ENCODE measurements at regions not wholly inside any gene's neighbourhood (a gene's known extent, or its start where the extent isn't known, plus 50 kb on each side); places are given as distances from the start of the nearest gene placed in this dataset.
A peak's percentile ranks its signal among the peaks of the same experiment; 100 is the strongest.
"Not testable (repeated sequence)": the region's sequence is repeated elsewhere in the genome, so short reads cannot be mapped to it uniquely, and the experiment has no call there.

DNA sequence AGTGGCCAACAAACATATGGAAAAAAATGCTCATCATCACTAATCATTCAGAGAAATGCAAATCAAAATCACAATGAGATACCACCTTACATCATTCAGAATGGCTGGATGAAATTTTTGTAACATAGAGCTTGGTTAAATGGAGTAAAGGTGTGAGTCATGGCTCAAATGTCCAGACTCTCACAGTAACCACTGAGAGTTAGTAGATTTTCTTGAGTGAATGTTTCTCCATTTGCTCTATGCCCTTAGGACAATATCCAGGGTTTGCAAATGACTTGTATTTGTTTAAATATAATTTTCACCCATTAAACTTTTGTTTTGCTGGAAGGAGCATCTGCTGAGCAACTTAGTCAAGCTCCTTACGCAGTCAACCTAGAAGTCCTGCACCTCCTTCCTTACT lies 967.2 kb downstream of the XPNPEP1 start:
- Histone ChIP-seq H3K9me3 (no peaks in the 10 kb centered on the region), H3K27me3 (no peaks in the 10 kb centered on the region), H3K27ac (no peak overlapping the region), H3K36me3 (no peaks in the 10 kb centered on the region), H3K4me3 (no peak overlapping the region), H3K4me1 (no peaks in the 10 kb centered on the region)
- TF ChIP-seq POLR2A (IDR thresholded peaks at IDR 0.05) = no peak
- TF ChIP-seq, protein P1, sequence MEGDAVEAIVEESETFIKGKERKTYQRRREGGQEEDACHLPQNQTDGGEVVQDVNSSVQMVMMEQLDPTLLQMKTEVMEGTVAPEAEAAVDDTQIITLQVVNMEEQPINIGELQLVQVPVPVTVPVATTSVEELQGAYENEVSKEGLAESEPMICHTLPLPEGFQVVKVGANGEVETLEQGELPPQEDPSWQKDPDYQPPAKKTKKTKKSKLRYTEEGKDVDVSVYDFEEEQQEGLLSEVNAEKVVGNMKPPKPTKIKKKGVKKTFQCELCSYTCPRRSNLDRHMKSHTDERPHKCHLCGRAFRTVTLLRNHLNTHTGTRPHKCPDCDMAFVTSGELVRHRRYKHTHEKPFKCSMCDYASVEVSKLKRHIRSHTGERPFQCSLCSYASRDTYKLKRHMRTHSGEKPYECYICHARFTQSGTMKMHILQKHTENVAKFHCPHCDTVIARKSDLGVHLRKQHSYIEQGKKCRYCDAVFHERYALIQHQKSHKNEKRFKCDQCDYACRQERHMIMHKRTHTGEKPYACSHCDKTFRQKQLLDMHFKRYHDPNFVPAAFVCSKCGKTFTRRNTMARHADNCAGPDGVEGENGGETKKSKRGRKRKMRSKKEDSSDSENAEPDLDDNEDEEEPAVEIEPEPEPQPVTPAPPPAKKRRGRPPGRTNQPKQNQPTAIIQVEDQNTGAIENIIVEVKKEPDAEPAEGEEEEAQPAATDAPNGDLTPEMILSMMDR (IDR thresholded peaks at IDR 0.05) = no peak
- intact Hi-C loops (cut with DNase I; ENCODE audit: low total_unique reads) = no loop called here
- DNase-seq = no peak

DNA sequence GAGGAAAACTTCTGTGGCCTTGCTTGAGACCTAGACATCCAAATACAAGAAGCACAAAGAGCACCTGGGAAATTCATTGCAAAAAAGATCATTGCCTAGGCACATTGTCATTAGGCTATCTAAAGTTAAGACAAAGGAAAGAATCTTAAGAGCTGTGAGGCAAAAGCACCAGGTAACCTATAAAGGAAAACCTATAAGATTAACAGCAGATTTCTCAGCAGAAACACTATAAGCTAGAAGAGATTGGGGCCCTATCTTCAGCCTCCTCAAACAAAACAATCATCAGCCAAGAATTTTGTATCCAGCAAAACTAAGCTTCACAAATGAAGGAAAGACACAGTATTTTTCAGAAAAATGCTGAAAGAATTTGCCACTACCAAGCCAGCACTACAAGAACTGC lies 1003.3 kb downstream of the XPNPEP1 start:
- H3K36me3 ChIP-seq; H3K27me3 ChIP-seq; H3K9me3 ChIP-seq; H3K4me1 ChIP-seq; DNase-seq; H3K27ac ChIP-seq; H3K4me3 ChIP-seq; intact Hi-C loops (cut with DNase I; ENCODE audit: low total_unique reads): not testable (repeated sequence)

DNA sequence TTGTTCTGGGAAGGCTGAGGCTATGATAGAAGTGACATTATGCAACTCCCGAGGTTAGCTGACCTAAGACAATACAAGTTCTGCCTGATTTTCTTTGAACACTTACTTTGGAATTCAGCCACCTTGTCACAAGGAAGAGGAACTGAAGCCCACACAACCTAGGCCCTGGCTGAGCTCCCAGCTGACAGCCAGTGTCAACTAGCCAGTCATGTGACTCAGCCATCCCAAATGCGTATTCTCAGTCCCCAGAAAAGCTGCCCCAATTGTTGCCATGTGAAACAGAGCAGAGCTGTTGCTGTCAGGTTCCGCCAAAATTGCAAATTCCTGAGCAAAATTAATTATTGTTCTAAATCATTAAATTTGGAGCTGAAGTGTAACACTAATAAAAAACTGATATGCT lies 1010.0 kb downstream of the XPNPEP1 start:
- no peak for TF ChIP-seq POLR2A (IDR thresholded peaks at IDR 0.05)
- TF ChIP-seq, protein P1 (IDR thresholded peaks at IDR 0.05) = no peak
- no peak overlapping the region for H3K4me3 ChIP-seq
- intact Hi-C loops (cut with DNase I; ENCODE audit: low total_unique reads) = no loop called here
- no peaks in the 10 kb centered on the region for H3K27me3 ChIP-seq
- no peaks in the 10 kb centered on the region for H3K9me3 ChIP-seq
- peak overlapping the region in 1 of 2 donors; percentile 11 for H3K27ac ChIP-seq
- H3K36me3 ChIP-seq = no peaks in the 10 kb centered on the region
- peaks cover 0 to 6% of the 10 kb centered on the region in 2 donors for H3K4me1 ChIP-seq
- no peak for DNase-seq

GRCh38 chr10:108911814-108912541 lies 1011.3 kb downstream of the XPNPEP1 start:
- no peaks in the 10 kb centered on the region for H3K27me3 ChIP-seq
- TF ChIP-seq, protein P1 (IDR thresholded peaks at IDR 0.05) = peak; percentile 21 to 68 (median 29)
- TF ChIP-seq POLR2A (IDR thresholded peaks at IDR 0.05) = no peak
- intact Hi-C loops (cut with DNase I; ENCODE audit: low total_unique reads) = no loop called here
- peaks cover 0 to 6% of the 10 kb centered on the region in 2 donors for H3K4me1 ChIP-seq
- no peaks in the 10 kb centered on the region for H3K9me3 ChIP-seq
- peak; percentile 61 to 73 for DNase-seq
- peak overlapping the region in 1 of 2 donors; percentile 62 for H3K27ac ChIP-seq
- H3K36me3 ChIP-seq = no peaks in the 10 kb centered on the region
- H3K4me3 ChIP-seq = peak overlapping the region; percentile 43 to 45

DNA sequence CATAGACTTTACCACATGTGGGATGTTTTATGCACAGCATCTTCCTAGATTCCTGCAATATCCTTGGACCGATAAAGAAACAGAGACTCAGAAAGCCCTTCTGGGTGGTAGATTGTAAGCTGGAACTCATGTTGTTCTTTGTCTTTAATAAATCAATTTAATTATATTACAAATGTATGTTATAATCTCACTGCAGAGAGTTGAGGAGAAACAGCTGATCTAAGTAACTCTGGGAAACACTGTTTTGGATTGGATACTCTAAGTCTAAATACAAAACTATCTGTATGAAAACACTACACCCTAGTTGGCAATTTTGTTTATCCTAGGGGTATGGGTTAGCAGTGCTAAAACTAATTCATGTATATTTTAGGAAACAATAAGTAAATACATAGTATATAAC lies 1015.2 kb downstream of the XPNPEP1 start:
- H3K27me3 ChIP-seq = no peaks in the 10 kb centered on the region
- DNase-seq = no peak
- H3K4me1 ChIP-seq = peaks cover 0 to 6% of the 10 kb centered on the region in 2 donors
- H3K27ac ChIP-seq = no peak overlapping the region
- no peaks in the 10 kb centered on the region for H3K9me3 ChIP-seq
- no peak overlapping the region for H3K4me3 ChIP-seq
- intact Hi-C loops (cut with DNase I; ENCODE audit: low total_unique reads) = no loop called here
- H3K36me3 ChIP-seq = no peaks in the 10 kb centered on the region
- TF ChIP-seq, protein P1 (IDR thresholded peaks at IDR 0.05) = no peak
- no peak for TF ChIP-seq POLR2A (IDR thresholded peaks at IDR 0.05)

Data from uterus (tissue), 3 donors.